ENCODE measurements at regions not wholly inside any gene's neighbourhood (a gene's known extent, or its start where the extent isn't known, plus 50 kb on each side); places are given as distances from the start of the nearest gene placed in this dataset.

DNA sequence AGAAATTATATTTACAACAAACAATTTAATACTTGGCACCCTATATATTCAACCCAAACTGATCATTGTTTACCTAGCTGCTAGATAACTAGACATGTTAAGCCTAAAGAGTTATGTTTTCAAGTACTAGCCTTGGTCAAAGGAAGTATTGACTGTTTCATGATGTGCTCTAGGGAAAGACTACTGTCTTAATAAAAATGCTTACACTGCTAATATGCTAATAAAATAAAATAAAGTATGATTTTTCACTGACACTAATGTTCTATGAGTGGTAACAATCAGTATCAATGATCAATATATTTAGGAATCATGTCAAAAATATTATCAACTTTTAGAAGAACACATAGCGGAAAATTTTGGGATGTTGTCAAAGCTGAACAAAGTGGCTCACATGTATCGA lies 225.5 kb downstream of the OSR1 start:
- Mint-ChIP-seq H3K36me3 (no peaks in the 10 kb centered on the region), H3K4me1 (no peaks in the 10 kb centered on the region), H3K9me3 (peaks cover 0 to 3% (median 1%) of the 10 kb centered on the region in 7 donors), H3K27ac (no peak overlapping the region), H3K4me3 (no peak overlapping the region), H3K27me3 (ENCODE audit: low read depth in 3 of 3) (peaks cover 0 to 3% (median 3%) of the 10 kb centered on the region in 3 donors)
- Histone ChIP-seq H3K27me3 (ENCODE audit: control insufficient read depth in 2 of 2, insufficient read depth in 2 of 2, low read length in 2 of 2) (no peaks in the 10 kb centered on the region), H3K9ac (ENCODE audit: insufficient read depth, low read length, poor library complexity, severe bottlenecking) (no peak overlapping the region), H3K27ac (ENCODE audit: low read depth in 1 of 2, low read length in 2 of 2) (no peak overlapping the region), H3K4me3 (replicated peaks in 1 of 3; ENCODE audit: low read depth in 2 of 3, low read length in 3 of 3) (no peak overlapping the region), H3K36me3 (replicated peaks in 1 of 2; ENCODE audit: control insufficient read depth in 1 of 2, insufficient read depth in 2 of 2, low read length in 2 of 2) (no peaks in the 10 kb centered on the region), H3K4me1 (ENCODE audit: control insufficient read depth in 1 of 2, insufficient read depth in 2 of 2, low read length in 2 of 2) (no peaks in the 10 kb centered on the region), H3K9me3 (replicated peaks in 1 of 2; ENCODE audit: control insufficient read depth in 1 of 2, insufficient read depth in 1 of 2, low read length in 2 of 2) (no peaks in the 10 kb centered on the region), H4K20me1 (ENCODE audit: insufficient read depth, low read length) (no peaks in the 10 kb centered on the region), H3K4me2 (replicated peaks; ENCODE audit: extremely low read depth, low read length, poor library complexity, severe bottlenecking) (no peak overlapping the region), H2AFZ (ENCODE audit: insufficient read depth, low read depth, low read length, poor library complexity, severe bottlenecking) (no peak overlapping the region), H3K79me2 (ENCODE audit: insufficient read depth, low read length) (no peaks in the 10 kb centered on the region)
- TF ChIP-seq, protein P1, sequence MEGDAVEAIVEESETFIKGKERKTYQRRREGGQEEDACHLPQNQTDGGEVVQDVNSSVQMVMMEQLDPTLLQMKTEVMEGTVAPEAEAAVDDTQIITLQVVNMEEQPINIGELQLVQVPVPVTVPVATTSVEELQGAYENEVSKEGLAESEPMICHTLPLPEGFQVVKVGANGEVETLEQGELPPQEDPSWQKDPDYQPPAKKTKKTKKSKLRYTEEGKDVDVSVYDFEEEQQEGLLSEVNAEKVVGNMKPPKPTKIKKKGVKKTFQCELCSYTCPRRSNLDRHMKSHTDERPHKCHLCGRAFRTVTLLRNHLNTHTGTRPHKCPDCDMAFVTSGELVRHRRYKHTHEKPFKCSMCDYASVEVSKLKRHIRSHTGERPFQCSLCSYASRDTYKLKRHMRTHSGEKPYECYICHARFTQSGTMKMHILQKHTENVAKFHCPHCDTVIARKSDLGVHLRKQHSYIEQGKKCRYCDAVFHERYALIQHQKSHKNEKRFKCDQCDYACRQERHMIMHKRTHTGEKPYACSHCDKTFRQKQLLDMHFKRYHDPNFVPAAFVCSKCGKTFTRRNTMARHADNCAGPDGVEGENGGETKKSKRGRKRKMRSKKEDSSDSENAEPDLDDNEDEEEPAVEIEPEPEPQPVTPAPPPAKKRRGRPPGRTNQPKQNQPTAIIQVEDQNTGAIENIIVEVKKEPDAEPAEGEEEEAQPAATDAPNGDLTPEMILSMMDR (IDR thresholded peaks at IDR 0.05) = no peak
- no peak for DNase-seq
- intact Hi-C loops (cut with micrococcal nuclease) = no loop called here
- WGBS (ENCODE audit: insufficient coverage) = no CpG with 5 or more reads among the region's 2 CpGs

DNA sequence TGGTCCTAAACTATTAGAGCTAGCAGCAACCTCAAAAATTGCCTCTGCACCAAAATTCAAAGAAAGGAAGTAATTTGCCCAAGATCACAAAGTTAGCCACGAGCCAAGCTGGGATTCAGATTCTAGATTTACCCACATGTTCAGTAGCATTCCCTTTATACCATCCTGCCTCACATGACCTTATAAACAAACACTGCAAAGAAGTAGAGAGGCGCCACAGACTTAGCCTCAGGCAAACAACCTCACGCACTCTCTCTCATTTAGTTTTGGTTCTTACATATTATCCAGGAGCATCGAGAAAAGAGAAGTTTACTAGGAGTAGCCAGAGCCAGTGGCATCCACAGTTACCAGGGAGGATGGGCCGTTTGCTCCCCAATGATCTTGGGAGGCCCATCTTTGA lies 226.6 kb downstream of the OSR1 start:
- TF ChIP-seq, protein P1 (IDR thresholded peaks at IDR 0.05) = no peak
- H3K4me3 Mint-ChIP-seq = no peak overlapping the region
- no peak for DNase-seq
- Histone ChIP-seq H3K9me3 (replicated peaks in 1 of 2; ENCODE audit: control insufficient read depth in 1 of 2, insufficient read depth in 1 of 2, low read length in 2 of 2) (no peaks in the 10 kb centered on the region), H3K9ac (ENCODE audit: insufficient read depth, low read length, poor library complexity, severe bottlenecking) (no peak overlapping the region), H3K27ac (ENCODE audit: low read depth in 1 of 2, low read length in 2 of 2) (no peak overlapping the region), H3K79me2 (ENCODE audit: insufficient read depth, low read length) (no peaks in the 10 kb centered on the region), H3K4me2 (replicated peaks; ENCODE audit: extremely low read depth, low read length, poor library complexity, severe bottlenecking) (no peak overlapping the region), H3K36me3 (replicated peaks in 1 of 2; ENCODE audit: control insufficient read depth in 1 of 2, insufficient read depth in 2 of 2, low read length in 2 of 2) (no peaks in the 10 kb centered on the region), H3K4me1 (ENCODE audit: control insufficient read depth in 1 of 2, insufficient read depth in 2 of 2, low read length in 2 of 2) (no peaks in the 10 kb centered on the region), H3K27me3 (ENCODE audit: control insufficient read depth in 2 of 2, insufficient read depth in 2 of 2, low read length in 2 of 2) (no peaks in the 10 kb centered on the region), H3K4me3 (replicated peaks in 1 of 3; ENCODE audit: low read depth in 2 of 3, low read length in 3 of 3) (no peak overlapping the region), H4K20me1 (ENCODE audit: insufficient read depth, low read length) (no peaks in the 10 kb centered on the region), H2AFZ (ENCODE audit: insufficient read depth, low read depth, low read length, poor library complexity, severe bottlenecking) (no peak overlapping the region)
- peaks cover 0 to 3% (median 1%) of the 10 kb centered on the region in 7 donors for H3K9me3 Mint-ChIP-seq
- no peak overlapping the region for H3K27ac Mint-ChIP-seq
- H3K4me1 Mint-ChIP-seq = no peaks in the 10 kb centered on the region
- WGBS (ENCODE audit: insufficient coverage) = 61% methylated on average over 3 of the region's 5 CpGs
- H3K27me3 Mint-ChIP-seq (ENCODE audit: low read depth in 3 of 3) = peaks cover 0 to 3% (median 3%) of the 10 kb centered on the region in 3 donors
- intact Hi-C loops (cut with micrococcal nuclease) = no loop called here
- no peaks in the 10 kb centered on the region for H3K36me3 Mint-ChIP-seq

Data from CD14-positive monocyte (primary cell).